IPS-18a (cell line): ENCODE measurements at regions not wholly inside any gene's neighbourhood (a gene's known extent, or its start where the extent isn't known, plus 50 kb on each side); places are given as distances from the start of the nearest gene placed in this dataset.

Experiments used
- H3K27ac ChIP-seq: one replicate; pipeline ENCODE4 v1.5.1; 2013; ENCODE audit warnings: low read length
- H3K27me3 ChIP-seq: one replicate; pipeline ENCODE4 v1.6.1; 2013; ENCODE audit warnings: mild to moderate bottlenecking, low read length; ENCODE audit not compliant: control insufficient read depth, insufficient read depth
- H3K36me3 ChIP-seq: one replicate; pipeline ENCODE4 v1.6.1; 2013; ENCODE audit warnings: low read depth, low read length; ENCODE audit not compliant: control insufficient read depth
- H3K4me1 ChIP-seq: one replicate; pipeline ENCODE4 v1.6.1; 2013; ENCODE audit warnings: low read depth, low read length; ENCODE audit not compliant: control insufficient read depth
- H3K4me3 ChIP-seq: one replicate; pipeline ENCODE4 v1.5.1; 2013; ENCODE audit warnings: low read length
- H3K9ac ChIP-seq: one replicate; pipeline ENCODE4 v1.6.1; 2013; ENCODE audit warnings: mild to moderate bottlenecking, low read length, moderate library complexity
- H3K9me3 ChIP-seq: one replicate; pipeline ENCODE4 v1.6.1; 2013; ENCODE audit warnings: low read depth, low read length; ENCODE audit not compliant: control insufficient read depth

- no peak overlapping the region for H3K4me3 ChIP-seq
- no peaks in the 10 kb centered on the region for H3K27me3 ChIP-seq
Measured at GRCh38 chr5:103612545-103612944, 50.0 kb upstream of the NUDT12 start.

More at GRCh38 chr5:103612545-103612944, 50.0 kb upstream of the NUDT12 start:
- no peaks in the 10 kb centered on the region for H3K36me3 ChIP-seq
- peaks cover 14% of the 10 kb centered on the region for H3K4me1 ChIP-seq
- no peak overlapping the region for H3K9ac ChIP-seq
- no peaks in the 10 kb centered on the region for H3K9me3 ChIP-seq
- no peak overlapping the region for H3K27ac ChIP-seq
